ENCODE measurements at regions not wholly inside any gene's neighbourhood (a gene's known extent, or its start where the extent isn't known, plus 50 kb on each side); places are given as distances from the start of the nearest gene placed in this dataset.
"Not testable (repeated sequence)": the region's sequence is repeated elsewhere in the genome, so short reads cannot be mapped to it uniquely, and the experiment has no call there.

- DNase-seq (ENCODE audit: low spot score) = not testable (repeated sequence)
These were observed 87.8 kb downstream of the TENT5D start for GRCh38 chrX:80508083-80508482.

- DNase-seq (ENCODE audit: low spot score) = no peak
These were observed 91.9 kb downstream of the TENT5D start for GRCh38 chrX:80511969-80512760.

GRCh38 chrX:80512924-80513323 is 92.7 kb downstream of the TENT5D start:
- no peak for DNase-seq (ENCODE audit: low spot score)

GRCh38 chrX:80513625-80514024 is 93.4 kb downstream of the TENT5D start:
- no peak for DNase-seq (ENCODE audit: low spot score)

GRCh38 chrX:80537096-80537495 is 116.8 kb downstream of the TENT5D start:
- no peak for DNase-seq (ENCODE audit: low spot score)

- DNase-seq (ENCODE audit: low spot score) = peak; percentile 31
These were observed 130.5 kb downstream of the TENT5D start for GRCh38 chrX:80550722-80551121.

- no peak for DNase-seq (ENCODE audit: low spot score)
These were observed 135.9 kb downstream of the TENT5D start for GRCh38 chrX:80556148-80556547.

GRCh38 chrX:80572636-80573035 is 152.4 kb downstream of the TENT5D start:
- no peak for DNase-seq (ENCODE audit: low spot score)

- no peak for DNase-seq (ENCODE audit: low spot score)
These were observed 153.0 kb downstream of the TENT5D start for GRCh38 chrX:80573275-80573674.

- DNase-seq (ENCODE audit: low spot score) = not testable (repeated sequence)
These were observed 154.3 kb downstream of the TENT5D start for GRCh38 chrX:80574486-80575086.

- no peak for DNase-seq (ENCODE audit: low spot score)
These were observed 156.0 kb downstream of the TENT5D start for GRCh38 chrX:80576267-80576666.

- DNase-seq (ENCODE audit: low spot score) = no peak
These were observed 156.7 kb downstream of the TENT5D start for GRCh38 chrX:80576806-80577533.

GRCh38 chrX:80578517-80579105 is 158.4 kb downstream of the TENT5D start:
- peak; percentile 49 for DNase-seq (ENCODE audit: low spot score)

GRCh38 chrX:80590992-80591391 is 170.7 kb downstream of the TENT5D start:
- not testable (repeated sequence) for DNase-seq (ENCODE audit: low spot score)

GRCh38 chrX:80602036-80602860 is 182.0 kb downstream of the TENT5D start:
- DNase-seq (ENCODE audit: low spot score) = no peak
